Breast epithelium (tissue), 3 donors: ENCODE measurements at regions not wholly inside any gene's neighbourhood (a gene's known extent, or its start where the extent isn't known, plus 50 kb on each side); places are given as distances from the start of the nearest gene placed in this dataset.

ENCODE experiments used
- POLR2A ChIP-seq: fragments of 450-650 bp; IDR thresholded peaks from one replicate; pipeline ENCODE4 v1.6.1; 2016; ENCODE audit warnings: antibody characterized with exemption, mild to moderate bottlenecking, moderate library complexity
- TF ChIP-seq, protein P1 (sequence below), 3 donors: fragments of 450-650 bp; IDR thresholded peaks; one replicate each; pipeline ENCODE4 v1.5.1; 2016 to 2017; ENCODE audit warnings: antibody characterized with exemption in 3 of 3, mild to moderate bottlenecking in 3 of 3, moderate library complexity in 3 of 3

- TF ChIP-seq, protein P1, sequence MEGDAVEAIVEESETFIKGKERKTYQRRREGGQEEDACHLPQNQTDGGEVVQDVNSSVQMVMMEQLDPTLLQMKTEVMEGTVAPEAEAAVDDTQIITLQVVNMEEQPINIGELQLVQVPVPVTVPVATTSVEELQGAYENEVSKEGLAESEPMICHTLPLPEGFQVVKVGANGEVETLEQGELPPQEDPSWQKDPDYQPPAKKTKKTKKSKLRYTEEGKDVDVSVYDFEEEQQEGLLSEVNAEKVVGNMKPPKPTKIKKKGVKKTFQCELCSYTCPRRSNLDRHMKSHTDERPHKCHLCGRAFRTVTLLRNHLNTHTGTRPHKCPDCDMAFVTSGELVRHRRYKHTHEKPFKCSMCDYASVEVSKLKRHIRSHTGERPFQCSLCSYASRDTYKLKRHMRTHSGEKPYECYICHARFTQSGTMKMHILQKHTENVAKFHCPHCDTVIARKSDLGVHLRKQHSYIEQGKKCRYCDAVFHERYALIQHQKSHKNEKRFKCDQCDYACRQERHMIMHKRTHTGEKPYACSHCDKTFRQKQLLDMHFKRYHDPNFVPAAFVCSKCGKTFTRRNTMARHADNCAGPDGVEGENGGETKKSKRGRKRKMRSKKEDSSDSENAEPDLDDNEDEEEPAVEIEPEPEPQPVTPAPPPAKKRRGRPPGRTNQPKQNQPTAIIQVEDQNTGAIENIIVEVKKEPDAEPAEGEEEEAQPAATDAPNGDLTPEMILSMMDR (IDR thresholded peaks at IDR 0.05) = no peak
- no peak for TF ChIP-seq POLR2A
These were observed 64.8 kb downstream of the ADRA2C start for GRCh38 chr4:3830774-3831528.
